Stimulated activated naive CD8-positive, alpha-beta T cell treated with anti-CD3 and anti-CD28 coated beads, Interleukin-15, Interleukin-2, amounts not matched to agents 100 U/mL and 50 U/mL, for 24 hours (primary cell): ENCODE measurements at regions not wholly inside any gene's neighbourhood (a gene's known extent, or its start where the extent isn't known, plus 50 kb on each side); places are given as distances from the start of the nearest gene placed in this dataset.
"Not testable (repeated sequence)": the region's sequence is repeated elsewhere in the genome, so short reads cannot be mapped to it uniquely, and the experiment has no call there.

Experiments
- ATAC-seq: fragments of 150-1000 bp; cut with Tn5 transposase; one replicate; pipeline ENCODE4 v1.10.0; 2021
- DNase-seq: peaks from one replicate; pipeline ENCODE4 v3.0.0; 2021

DNA sequence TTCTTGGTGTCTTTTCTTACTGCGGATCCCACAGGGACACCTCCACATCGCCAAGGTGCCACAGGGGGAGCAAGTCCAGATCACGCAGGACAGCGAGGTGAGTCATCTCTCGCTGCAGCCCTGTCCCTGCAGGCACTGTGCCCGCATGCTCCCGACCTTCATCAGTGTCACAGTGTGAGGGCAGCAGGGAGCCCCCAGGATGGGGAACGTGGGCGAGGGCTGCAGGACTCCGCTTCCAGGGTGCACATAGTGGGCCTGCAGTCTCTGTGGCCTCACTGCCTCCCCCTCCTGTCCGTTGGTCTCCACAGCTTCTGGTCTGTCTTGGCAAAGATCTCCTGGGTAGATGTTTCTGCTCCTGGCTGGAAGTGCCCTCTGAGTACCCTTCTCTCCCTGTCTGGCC lies 78.0 kb downstream of the NPIPB11 start:
- not testable (repeated sequence) for DNase-seq, ATAC-seq

DNA sequence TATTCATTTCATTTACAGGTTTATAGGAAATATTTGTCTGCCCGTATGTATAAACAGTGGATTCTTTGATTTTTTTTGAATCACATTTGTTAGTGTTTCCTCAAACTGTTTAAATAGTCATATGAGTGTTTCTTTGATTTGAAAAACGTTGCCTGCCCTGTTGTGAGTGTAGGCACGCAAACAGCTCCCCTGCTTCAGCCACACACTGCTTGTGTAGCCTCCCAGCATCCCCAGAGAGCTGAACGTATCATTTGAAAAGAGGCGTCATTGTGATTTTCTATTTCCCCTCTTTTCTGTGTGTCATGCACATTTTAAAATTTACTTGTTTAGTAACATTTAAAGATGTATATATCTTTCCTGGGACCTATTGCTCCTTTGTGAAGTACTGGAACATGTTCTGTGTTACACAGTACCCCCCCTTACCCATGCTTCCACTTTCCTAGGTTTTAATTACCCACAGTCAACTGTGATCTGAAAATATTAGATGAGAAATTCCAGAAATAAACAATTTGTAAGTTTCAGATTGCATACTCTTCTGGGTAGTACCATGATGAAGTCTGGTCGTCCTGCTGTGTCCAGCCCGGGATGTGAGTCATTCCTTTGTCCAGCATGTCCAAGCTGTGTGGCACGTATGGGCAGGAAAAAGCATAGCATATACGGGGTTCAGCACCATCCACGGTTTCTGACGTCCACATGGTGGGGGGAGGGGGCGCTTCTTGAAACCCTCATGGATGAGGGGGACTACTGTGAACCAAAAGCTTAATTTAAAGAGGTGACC lies 78.7 kb downstream of the NPIPB11 start:
- not testable (repeated sequence) for DNase-seq, ATAC-seq

DNA sequence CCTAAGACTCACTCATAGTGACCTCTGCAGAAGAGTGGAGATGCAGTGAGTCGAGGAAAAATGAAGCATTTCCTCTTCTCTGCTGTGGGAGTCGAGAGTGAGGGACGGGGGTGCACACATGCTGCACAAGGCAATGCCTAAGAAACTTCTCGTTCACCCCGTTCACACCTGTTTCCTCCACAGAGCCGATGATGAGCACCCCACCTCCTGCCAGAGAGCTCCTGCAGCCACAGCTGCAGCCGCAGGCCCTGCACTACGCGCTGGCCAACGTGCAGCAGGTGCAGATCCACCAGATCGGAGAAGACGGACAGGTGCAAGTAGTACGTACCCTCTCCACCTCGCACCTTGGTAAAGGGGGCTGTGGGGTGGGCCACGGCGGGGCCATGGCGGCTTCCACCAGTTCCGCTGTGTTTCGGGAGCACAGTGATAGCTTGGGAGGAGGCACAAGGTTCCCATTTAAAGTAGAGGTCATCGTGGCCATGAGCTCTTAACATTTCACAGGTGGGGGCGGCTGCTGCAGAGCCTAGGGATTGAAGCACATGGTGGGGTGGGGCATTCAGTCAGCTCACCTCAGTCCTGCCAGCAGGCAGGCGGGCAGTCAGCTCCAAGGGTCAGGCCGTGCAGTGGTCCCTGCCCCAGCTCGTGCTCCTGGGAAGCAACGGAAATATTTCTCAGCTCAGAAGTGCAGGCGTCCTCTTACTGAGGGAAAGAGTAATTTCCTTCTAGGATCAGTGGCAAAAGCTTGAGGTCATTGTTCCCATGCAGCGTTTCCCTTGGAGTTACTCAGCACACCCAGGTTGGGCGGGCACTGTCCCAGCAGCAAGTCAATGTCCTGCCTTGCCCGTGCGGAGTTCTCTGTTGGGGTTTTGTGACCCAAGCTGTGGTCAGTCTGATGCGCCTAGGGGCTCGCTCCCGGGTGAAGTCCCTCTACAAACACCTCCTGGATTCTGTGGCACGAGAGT lies 80.1 kb downstream of the NPIPB11 start:
- not testable (repeated sequence) for ATAC-seq, DNase-seq

DNA sequence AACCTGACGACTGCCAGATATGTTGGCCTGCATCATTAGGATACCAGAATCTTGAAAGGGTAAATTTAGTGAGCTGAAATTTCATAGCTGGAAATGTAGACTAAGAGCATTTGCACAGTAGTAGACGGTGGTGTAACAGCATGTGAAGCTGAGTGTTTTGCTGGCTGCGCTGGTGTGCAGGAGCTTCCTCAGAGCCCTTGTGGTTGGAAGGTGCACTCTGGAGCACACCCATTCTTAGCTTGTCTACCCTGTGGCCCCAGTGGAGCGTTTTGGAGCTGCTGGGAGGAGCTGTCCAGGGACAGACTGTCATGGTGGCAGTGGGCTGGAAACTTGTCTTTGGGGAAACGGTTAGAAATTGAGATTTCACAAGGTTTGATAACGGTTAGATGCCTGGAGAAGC lies 82.8 kb downstream of the NPIPB11 start:
- DNase-seq, ATAC-seq: not testable (repeated sequence)

DNA sequence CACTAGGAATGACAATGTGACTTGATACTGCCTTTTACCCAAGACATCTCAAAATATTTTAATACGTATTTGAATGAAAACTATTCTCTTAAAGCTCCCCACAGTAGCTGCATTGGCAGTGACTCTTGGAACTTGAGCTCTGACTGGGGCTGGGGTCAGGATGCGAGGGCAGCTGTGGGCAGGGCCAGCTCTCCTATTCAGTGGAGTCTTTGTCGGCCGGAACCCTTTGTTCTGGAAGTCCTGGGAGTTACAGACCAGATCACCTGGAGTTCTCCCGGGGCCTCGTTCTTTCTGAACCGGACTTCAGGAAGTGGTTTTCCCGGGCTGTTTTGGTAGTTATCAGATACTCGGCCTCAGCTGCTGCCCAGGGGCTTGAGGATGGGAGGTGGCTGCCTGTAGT lies 84.9 kb downstream of the NPIPB11 start:
- ATAC-seq (no peak), DNase-seq (no peak)

DNA sequence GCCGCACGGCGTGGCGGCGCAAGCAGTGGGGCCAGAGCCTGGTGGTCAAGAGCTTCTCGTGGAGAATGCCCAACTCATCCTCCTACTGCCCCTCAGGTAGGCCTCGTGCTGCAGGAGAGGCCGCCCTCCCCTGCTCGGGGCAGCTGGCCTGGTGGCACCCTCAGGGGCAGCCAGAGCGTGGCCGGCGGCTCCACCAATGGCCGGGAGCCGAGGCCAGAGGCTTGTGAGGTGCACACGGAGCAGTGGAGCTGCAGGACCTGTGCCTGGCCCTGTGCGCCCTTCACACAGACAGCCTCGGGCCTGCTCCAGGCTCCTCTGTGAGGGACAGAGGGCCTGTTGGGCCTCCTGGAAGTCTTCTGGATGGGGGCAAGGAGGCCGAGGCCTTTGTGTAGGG lies 85.5 kb downstream of the NPIPB11 start:
- DNase-seq (no peak), ATAC-seq (no peak)

DNA sequence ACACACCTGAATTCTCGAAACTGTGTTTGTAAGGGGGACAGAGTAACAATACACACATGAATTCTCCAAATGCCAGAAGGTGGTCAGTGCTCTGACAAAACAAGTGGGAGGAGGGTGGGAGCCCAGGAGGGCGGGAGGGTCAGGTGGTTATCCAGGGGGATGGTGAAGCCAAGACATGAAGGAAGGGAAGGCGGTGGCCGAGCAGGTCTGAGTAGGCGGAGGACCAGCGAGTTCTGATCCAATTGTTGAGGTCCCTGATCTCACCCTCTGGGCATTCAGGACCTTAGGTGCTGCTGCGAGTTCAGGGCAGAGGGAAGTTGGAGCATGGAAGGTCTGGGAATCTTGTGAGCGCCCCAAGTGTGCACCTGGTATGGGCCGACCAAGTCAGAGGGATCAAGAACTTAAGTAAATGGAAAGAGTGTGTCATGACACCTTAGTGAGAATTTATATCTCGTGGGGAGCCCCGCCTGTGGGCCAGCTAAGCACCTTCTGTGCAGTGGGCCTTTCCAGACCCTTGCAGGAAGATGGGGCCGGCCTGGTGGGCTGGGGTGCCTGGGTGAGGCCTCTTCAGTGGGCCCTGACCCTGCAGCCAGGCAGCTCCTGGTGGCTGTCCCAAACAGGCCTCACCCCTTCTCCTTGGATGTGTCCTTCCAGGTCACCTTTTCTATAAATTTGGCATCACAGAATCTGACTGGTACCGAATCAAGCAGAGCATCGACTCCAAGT lies 86.1 kb downstream of the NPIPB11 start:
- DNase-seq (no peak), ATAC-seq (no peak)

DNA sequence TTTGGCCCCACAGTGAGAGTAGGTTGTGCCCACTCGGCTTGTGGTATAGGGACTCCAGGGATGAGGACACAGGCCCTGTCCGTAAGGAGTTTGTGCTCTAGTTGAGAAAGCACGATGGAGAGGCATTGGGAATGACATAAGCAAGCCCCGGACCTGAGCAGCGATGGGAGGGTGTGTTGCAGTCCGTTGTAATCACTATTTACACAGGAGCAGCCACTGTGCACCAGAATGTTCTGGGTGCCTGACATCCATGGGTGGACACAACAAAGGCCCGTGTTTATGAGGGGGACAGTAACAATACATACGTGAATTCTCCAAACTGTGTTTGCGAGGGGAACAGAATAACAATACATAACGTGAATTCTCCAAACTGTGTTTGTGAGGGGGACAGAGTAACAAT lies 86.8 kb downstream of the NPIPB11 start:
- DNase-seq: no peak

DNA sequence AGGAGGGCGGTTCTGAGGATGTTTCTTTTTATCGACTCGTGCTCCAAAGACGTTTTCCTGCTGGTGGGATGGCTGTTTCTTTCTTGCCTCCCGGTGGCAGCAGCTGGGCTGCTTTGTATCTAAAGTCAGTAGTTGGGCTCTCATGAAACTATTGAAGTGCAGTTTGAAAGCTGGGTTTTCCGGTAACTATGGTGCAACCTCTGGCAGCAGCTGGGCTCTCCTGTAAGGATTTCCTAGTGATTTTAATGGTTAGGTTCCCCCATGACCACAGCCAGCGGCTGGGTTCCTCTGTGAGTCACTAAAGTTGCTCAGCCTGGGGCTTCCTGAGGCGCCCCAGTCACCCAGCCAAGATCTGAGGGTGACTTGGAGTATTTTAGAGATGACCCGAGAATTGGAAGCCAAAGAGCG lies 87.9 kb downstream of the NPIPB11 start:
- not testable (repeated sequence) for DNase-seq
- peak; percentile 62 for ATAC-seq

More for the DNA sequence above, 86.8 kb downstream of the NPIPB11 start:
- ATAC-seq: no peak

DNA sequence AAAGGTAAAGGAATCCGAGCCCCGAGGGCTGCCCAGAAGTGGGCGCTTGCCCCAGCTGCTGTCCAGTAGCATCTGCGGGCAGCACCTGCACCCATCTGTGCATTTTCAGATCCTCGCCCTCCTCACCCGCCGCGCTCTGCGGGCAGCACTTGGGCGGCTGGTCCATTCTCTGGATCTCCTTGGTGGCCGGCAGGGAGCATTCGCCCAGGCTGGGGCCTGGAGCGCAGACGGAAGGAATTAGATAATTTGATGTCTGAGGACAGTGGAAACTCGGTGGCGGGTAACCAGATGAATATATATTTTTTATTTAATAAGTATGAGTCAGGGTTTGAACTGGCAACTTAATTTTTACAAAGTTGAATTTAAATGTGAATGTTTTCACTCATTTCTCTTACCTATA lies 88.5 kb downstream of the NPIPB11 start:
- DNase-seq (no peak), ATAC-seq (no peak)

DNA sequence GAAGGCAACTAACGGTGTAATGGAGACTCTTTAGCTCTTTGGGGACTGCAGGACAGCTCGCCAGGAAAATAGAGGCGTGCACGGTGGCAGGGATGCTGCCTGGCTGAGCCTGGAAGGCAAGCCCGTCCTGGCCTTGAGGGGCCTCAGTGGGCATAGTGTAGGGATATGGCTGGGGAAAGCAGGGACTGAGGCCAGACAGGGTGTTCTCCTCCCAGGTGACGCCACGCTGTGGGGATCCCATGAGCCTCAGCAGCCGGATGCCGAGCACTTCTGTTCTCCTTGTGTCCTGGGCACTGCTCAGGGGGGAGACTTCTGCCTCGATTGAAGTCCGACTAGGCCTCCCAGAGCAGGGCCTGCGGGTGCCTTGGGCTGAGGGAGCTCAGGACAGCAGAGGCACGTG lies 89.2 kb downstream of the NPIPB11 start:
- DNase-seq (no peak), ATAC-seq (no peak)

DNA sequence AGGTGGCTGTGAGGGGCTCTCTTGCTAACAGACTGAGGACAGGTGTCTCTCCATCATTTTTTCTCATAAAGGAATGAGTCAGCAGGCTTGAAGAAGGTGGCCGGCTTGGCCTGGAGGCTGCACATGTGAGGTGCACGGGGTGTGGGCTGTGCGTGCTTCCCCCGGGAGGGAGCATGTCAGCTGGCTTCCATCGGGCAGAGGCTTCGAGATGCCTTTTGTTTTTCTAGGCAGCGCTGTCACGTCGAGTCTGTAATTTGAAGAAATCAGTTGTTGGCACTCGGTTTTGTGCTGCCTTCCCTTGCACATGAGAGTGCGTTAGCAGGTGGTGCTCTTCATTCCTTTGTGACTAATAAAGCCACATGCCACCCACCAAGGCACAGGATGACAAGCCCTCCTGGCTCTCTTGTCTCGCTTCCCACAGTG lies 89.7 kb downstream of the NPIPB11 start:
- ATAC-seq (no peak), DNase-seq (no peak)

DNA sequence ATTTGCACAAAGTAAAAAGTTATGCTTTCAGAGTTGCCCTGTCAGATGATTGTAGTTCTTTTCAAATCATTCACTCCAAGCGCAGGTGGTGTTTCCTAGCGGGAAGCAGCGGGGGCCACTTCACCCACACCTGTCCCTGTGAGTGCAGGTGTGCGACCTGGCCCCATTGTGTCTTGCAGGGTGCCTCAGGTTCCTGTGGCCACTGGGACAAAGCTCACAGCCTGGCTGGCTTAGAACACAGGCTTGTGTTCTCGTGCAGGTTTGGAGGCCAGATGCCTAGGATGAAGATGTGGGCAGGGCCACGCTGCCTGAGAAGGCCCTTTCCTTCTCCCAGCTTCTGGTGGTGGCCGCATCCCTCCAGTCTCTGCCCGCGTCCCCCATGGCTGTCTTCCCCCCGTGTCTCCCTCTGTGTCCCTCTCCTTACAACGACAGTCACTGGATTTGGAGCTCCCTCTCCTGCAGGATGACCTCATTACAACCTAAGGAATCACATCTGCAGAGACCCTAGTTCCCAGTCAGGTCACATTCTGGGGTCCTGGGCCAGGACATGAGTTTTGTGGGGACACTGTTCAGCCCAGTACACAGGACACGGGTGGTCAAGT lies 90.5 kb downstream of the NPIPB11 start:
- no peak for DNase-seq
- no peak for ATAC-seq

DNA sequence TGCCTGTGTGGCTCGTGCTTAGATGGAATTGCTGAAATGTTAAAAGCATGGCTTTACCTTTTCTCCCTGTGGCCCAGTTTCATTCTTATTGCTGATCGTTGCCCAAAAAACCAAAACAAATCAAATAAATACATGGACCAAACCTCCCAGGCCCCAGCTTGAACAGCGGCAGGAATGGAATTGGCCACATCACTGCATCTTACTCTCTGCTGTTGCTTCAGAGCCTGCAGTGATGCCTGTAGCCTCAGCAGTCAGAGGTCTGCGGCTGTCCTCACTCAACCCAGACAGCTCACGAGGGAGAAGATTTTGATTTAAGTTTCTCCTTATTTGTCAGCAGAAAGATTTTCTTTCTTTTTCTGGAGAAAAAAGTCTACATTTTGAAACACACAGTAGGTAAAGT lies 91.5 kb downstream of the NPIPB11 start:
- DNase-seq (no peak), ATAC-seq (no peak)

DNA sequence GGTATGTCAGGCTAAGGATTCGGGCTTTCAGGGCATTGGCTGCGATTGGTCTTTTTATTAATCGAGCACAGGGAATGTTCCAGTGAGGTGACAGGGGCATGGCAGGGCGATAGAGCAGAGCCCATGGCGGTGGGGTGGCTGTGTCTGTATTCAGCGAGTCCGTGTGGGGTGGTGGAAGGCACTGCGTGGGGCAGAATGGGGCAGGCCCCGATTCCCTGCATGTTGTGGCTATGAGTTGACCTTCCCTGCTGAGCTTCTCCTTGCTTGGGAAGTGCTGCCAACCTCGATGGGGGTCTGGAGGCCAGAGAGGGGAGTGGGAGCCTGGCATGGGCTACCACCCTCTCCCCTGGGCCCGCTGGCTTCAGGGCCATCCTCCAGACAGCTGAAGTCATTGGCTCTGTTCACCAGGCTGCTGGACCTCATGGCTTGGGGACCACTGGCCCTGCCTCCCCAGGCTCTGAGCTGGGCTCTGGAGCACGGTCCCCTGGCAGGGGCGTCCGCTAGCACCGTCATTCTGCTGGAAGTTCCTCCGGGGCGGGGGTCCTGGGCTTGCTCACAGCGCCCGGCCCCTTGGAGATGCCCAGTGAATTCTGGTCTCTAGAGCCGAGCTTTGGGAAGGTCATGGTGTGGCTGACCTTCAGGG lies 92.1 kb downstream of the NPIPB11 start:
- DNase-seq (no peak), ATAC-seq (no peak)

DNA sequence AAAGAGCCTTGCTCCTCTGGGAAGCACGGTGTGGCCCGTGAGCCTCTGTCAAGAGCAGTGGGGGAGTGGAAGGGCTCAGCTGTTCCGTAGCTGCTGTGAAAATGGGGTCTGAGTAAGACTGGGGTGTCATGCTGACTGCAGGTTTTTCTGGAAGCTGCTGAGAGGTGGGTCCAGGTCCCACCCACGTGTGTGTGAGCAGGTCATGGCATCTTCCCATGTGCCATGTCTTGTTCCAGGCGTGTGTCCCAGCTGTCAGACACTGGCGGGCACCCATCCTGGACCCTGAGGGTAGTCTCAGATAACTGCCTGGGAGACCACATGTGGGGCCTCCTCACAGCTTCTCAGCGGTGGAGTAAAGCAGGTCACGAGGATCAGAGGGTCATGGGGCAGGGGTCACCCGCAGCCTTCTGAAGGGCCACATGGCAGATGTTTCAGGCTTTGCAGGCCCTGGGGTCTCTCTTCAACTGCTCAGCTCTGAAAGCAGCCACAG lies 92.9 kb downstream of the NPIPB11 start:
- ATAC-seq (no peak), DNase-seq (no peak)

DNA sequence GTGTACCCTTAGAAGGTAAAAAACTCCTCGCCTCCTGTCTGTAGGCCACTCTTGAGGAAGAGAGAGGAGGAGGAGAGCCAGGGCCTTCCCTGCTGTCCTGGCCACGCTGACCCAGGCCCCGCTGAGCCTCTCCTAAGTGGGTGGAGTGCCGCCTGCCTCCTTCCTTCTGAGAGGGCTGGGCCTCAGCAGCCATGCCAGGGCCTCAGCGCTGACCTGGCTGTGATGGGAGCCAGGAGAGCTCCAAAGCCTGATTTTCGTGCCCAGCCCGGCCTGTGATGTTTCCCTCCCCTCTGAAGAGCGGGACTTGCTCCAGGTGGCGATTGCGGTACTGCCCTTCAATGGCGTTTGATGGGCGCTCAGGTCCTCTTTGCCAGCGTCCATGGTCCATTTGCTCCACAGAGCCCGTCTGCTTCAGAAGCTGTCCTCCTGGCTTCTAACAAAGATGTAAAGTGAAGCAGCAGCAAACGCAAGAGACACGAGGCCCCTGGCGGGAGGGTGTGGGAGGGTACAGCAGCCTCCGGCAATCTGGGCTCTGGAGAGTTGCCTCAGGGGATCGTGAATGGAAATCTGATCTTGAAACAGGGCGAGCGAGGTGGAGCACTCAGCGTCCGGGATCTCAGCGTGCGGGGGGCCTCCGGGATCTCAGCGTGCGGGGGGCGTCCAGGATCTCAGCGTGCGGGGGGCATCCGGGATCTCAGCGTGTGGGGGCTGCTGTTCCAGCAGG lies 93.5 kb downstream of the NPIPB11 start:
- ATAC-seq: no peak

DNA sequence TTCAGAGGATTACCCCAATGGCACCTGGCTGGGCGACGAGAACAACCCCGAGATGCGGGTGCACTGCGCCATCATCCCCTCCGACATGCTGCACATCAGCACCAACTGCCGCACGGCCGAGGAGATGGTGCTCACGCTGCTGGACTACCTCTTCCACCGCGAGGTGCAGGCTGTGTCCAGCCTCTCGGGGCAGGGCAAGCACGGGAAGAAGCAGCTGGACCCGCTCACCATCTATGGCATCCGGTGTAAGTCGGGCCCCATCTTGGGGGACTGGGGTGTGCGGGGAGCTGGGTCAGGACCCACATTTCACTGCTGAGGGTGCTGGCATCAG lies 94.2 kb downstream of the NPIPB11 start:
- DNase-seq, ATAC-seq: not testable (repeated sequence)

More for the DNA sequence above, 93.5 kb downstream of the NPIPB11 start:
- DNase-seq: no peak

DNA sequence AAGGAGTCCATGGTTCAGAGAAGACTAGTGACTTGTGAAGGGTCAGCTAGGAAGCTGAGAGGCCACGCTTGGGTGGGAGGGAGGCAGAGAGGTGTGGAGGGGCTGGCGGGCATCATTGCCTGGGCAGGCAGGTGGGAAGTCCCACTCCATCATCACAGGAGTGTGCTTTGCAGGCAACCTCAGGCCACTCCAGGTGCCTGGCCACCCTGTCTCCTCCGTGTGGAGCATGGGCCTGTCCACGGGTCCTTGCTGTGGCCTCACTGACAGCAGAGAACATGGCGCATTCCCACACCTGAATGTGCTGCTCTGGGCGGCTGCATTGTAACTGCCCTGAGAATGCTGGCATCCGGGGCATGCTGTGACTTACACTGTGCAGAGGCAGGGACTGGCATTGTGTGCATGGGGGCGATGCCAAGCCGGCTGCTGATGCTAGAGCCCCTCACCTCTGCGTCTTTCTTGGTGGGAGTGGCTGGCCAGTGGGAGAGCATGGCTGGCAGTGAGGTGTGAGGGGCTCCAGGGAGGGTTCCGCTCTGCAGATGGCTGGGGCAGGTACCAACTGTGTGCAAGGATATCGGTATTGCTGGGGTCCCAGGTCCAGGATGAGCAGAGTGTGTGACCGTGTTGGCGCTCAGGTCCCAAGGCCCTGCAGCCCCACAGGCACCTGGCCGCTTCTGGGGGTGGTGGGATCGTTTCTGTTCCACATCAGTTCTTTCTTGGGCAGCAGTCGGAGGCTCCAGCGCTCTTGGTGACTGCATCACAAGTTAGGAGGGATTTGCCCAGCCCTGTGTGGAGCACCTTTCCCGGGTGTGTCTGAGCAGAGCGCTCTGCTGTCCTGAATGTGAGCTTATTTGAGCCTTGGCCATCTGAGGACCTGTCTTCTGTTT lies 94.8 kb downstream of the NPIPB11 start:
- ATAC-seq: no peak
- no peak for DNase-seq

DNA sequence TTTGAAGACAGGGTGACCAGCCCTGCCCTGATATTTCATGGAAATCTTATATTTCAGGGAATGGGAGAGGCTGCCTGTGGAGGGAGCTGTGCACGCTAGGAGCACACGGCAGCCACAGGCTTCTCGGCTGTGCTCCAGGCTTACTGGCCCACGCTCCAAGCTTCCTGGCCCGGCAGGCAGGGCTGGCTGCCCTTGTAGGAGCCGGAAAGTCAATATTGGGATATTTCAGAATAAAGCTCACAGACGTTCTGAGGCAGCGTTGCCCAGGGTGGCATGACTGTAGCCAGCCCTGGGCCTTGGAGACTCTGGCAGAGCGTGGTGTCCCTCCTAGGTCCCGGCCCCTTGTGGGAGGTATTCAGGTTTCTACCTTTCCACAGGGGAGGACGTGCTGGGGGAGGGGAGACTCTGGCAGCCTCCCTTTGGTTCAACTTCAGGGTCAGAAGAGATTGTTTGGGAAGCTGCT lies 95.6 kb downstream of the NPIPB11 start:
- ATAC-seq: no peak
- no peak for DNase-seq
